ENCODE measurements at regions not wholly inside any gene's neighbourhood (a gene's known extent, or its start where the extent isn't known, plus 50 kb on each side); places are given as distances from the start of the nearest gene placed in this dataset.

GRCh38 chr13:103694033-103694432 is 627.8 kb upstream of the SLC10A2 start:
- no peak overlapping the region for H2AFZ ChIP-seq (ENCODE audit: low read depth)
- no peaks in the 10 kb centered on the region for H3K4me1 ChIP-seq (ENCODE audit: low read depth, poor library complexity, severe bottlenecking)
- H3K79me2 ChIP-seq (ENCODE audit: insufficient read depth, low read depth) = no peaks in the 10 kb centered on the region
- no peak overlapping the region for H3K27ac ChIP-seq
- H3K36me3 ChIP-seq (ENCODE audit: insufficient read depth) = no peaks in the 10 kb centered on the region
- H3K27me3 ChIP-seq (ENCODE audit: insufficient read depth, low read depth) = no peaks in the 10 kb centered on the region
- TF ChIP-seq CTCF (conservative IDR thresholded peaks at IDR 0.05; ENCODE audit: low read depth, low read length) = no peak
- H3K9ac ChIP-seq = no peak overlapping the region
- H3K4me2 ChIP-seq = no peak overlapping the region
- no peaks in the 10 kb centered on the region for H4K20me1 ChIP-seq (ENCODE audit: insufficient read depth)
- H3K4me3 ChIP-seq (IDR thresholded peaks at IDR 0.05; ENCODE audit: insufficient read depth, low read depth, low read length) = no peak overlapping the region

GRCh38 chr13:103692442-103692841 is 626.2 kb upstream of the SLC10A2 start:
- H3K27me3 ChIP-seq (ENCODE audit: insufficient read depth, low read depth) = no peaks in the 10 kb centered on the region
- H3K4me1 ChIP-seq (ENCODE audit: low read depth, poor library complexity, severe bottlenecking) = no peaks in the 10 kb centered on the region
- H3K4me3 ChIP-seq (IDR thresholded peaks at IDR 0.05; ENCODE audit: insufficient read depth, low read depth, low read length) = no peak overlapping the region
- no peaks in the 10 kb centered on the region for H3K36me3 ChIP-seq (ENCODE audit: insufficient read depth)
- H3K27ac ChIP-seq = no peak overlapping the region
- H2AFZ ChIP-seq (ENCODE audit: low read depth) = no peak overlapping the region
- H3K4me2 ChIP-seq = no peak overlapping the region
- no peak for TF ChIP-seq CTCF (conservative IDR thresholded peaks at IDR 0.05; ENCODE audit: low read depth, low read length)
- H3K79me2 ChIP-seq (ENCODE audit: insufficient read depth, low read depth) = no peaks in the 10 kb centered on the region
- no peak overlapping the region for H3K9ac ChIP-seq
- H4K20me1 ChIP-seq (ENCODE audit: insufficient read depth) = no peaks in the 10 kb centered on the region

- Histone ChIP-seq H3K9ac (no peak overlapping the region), H3K4me1 (ENCODE audit: low read depth, poor library complexity, severe bottlenecking) (no peaks in the 10 kb centered on the region), H3K27me3 (ENCODE audit: insufficient read depth, low read depth) (no peaks in the 10 kb centered on the region), H3K4me3 (IDR thresholded peaks at IDR 0.05; ENCODE audit: insufficient read depth, low read depth, low read length) (no peak overlapping the region), H3K4me2 (no peak overlapping the region), H3K79me2 (ENCODE audit: insufficient read depth, low read depth) (no peaks in the 10 kb centered on the region), H3K27ac (no peak overlapping the region), H4K20me1 (ENCODE audit: insufficient read depth) (no peaks in the 10 kb centered on the region), H3K36me3 (ENCODE audit: insufficient read depth) (no peaks in the 10 kb centered on the region), H2AFZ (ENCODE audit: low read depth) (no peak overlapping the region)
- no peak for TF ChIP-seq CTCF (conservative IDR thresholded peaks at IDR 0.05; ENCODE audit: low read depth, low read length)
These were observed 610.1 kb upstream of the SLC10A2 start for GRCh38 chr13:103676329-103676728.

GRCh38 chr13:103671547-103671946 is 605.3 kb upstream of the SLC10A2 start:
- H3K36me3 ChIP-seq (ENCODE audit: insufficient read depth) = no peaks in the 10 kb centered on the region
- H3K79me2 ChIP-seq (ENCODE audit: insufficient read depth, low read depth) = no peaks in the 10 kb centered on the region
- no peaks in the 10 kb centered on the region for H3K4me1 ChIP-seq (ENCODE audit: low read depth, poor library complexity, severe bottlenecking)
- no peak overlapping the region for H3K27ac ChIP-seq
- no peak overlapping the region for H3K4me3 ChIP-seq (IDR thresholded peaks at IDR 0.05; ENCODE audit: insufficient read depth, low read depth, low read length)
- no peak for TF ChIP-seq CTCF (conservative IDR thresholded peaks at IDR 0.05; ENCODE audit: low read depth, low read length)
- no peak overlapping the region for H3K9ac ChIP-seq
- H2AFZ ChIP-seq (ENCODE audit: low read depth) = no peak overlapping the region
- no peaks in the 10 kb centered on the region for H3K27me3 ChIP-seq (ENCODE audit: insufficient read depth, low read depth)
- H3K4me2 ChIP-seq = no peak overlapping the region
- no peaks in the 10 kb centered on the region for H4K20me1 ChIP-seq (ENCODE audit: insufficient read depth)

GRCh38 chr13:103663996-103664395 is 597.8 kb upstream of the SLC10A2 start:
- Histone ChIP-seq H3K4me3 (IDR thresholded peaks at IDR 0.05; ENCODE audit: insufficient read depth, low read depth, low read length) (no peak overlapping the region), H2AFZ (ENCODE audit: low read depth) (no peak overlapping the region), H3K27me3 (ENCODE audit: insufficient read depth, low read depth) (no peaks in the 10 kb centered on the region), H3K4me2 (no peak overlapping the region), H3K79me2 (ENCODE audit: insufficient read depth, low read depth) (no peaks in the 10 kb centered on the region), H4K20me1 (ENCODE audit: insufficient read depth) (no peaks in the 10 kb centered on the region), H3K36me3 (ENCODE audit: insufficient read depth) (no peaks in the 10 kb centered on the region), H3K4me1 (ENCODE audit: low read depth, poor library complexity, severe bottlenecking) (no peaks in the 10 kb centered on the region), H3K9ac (no peak overlapping the region), H3K27ac (no peak overlapping the region)
- TF ChIP-seq CTCF (conservative IDR thresholded peaks at IDR 0.05; ENCODE audit: low read depth, low read length) = no peak

All from KMS-11 (cell line).